ENCODE measurements at regions not wholly inside any gene's neighbourhood (a gene's known extent, or its start where the extent isn't known, plus 50 kb on each side); places are given as distances from the start of the nearest gene placed in this dataset.
"Not testable (repeated sequence)": the region's sequence is repeated elsewhere in the genome, so short reads cannot be mapped to it uniquely, and the experiment has no call there.

DNA sequence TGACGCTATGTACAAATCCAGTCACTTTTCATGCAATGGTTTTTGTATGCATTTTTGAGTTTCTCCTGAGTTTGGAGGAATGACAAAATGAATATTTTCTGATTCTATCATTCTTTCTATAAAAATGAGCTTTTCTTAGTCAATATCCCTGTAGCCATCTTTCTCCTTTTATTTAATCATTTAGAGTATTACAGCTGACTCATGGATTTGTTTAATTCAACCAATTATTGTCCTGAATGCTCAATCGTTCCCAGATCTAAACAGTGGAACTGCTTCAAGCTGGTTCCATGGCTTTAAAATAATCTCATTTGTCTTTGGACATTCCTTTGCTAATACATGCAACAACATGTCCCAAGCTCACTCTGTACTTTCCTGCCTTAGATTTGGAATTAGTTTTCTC, 368.8 kb downstream of the ADCYAP1 start:
- DNase-seq (ENCODE audit: low read depth): no peak

DNA sequence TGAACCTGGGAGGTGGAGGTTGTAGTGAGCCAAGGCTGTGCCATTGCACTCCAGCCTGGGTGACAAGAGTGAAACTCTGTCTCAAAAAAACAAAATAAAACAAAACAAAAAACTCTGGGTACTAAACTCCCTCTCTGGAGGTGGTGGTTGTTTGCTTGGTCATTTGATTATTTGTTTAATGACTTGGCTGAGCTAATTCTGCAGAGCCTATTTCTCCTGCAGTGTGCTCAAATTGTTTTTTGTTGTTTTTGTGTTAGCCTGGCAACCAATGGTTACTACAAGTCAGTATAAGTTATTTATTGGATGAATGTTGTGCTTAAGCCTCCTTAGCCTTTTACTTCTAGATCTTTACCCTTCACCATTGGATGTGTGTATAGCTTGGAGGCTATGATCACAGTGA, 387.5 kb downstream of the ADCYAP1 start:
- DNase-seq (ENCODE audit: low read depth): no peak

DNA sequence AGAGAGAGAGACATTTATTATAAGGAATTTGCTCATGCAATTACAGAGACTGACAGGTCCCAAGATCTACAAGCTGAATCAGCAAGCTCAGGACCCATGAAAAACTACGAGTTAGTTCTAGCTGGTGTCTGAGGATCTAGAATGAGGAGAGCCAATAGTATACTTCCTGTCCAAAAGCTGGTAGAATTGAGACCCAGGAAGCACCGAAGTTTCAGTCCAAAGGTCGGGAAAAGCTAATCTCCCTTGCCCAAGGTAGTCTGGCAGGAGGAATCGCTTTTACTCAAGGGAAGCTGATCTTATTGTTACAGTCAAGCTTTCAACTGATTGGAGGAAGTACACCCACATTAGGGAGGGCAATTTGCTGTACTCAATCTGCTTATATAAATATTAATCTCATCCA, 389.6 kb downstream of the ADCYAP1 start:
- no peak for DNase-seq (ENCODE audit: low read depth)

DNA sequence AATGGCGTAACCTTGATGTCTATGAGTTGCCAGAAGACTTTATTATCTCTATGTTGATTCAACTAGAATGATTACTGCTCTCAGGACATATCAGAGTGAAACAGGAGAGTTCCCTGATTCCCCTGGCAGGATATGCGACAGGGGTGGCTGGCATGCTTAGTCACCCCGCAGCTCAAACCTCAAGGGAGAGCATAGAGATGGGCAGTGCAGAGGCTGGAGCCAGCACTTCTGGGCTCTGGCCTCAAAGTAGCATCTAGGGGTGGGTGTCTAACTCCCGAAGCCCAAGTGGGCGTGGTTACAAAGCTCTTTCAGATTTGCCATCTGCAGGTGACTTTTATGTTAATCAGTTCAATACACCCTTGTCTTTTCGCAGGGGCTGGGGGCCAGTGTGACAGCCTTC, 391.6 kb downstream of the ADCYAP1 start:
- DNase-seq (ENCODE audit: low read depth): no peak

DNA sequence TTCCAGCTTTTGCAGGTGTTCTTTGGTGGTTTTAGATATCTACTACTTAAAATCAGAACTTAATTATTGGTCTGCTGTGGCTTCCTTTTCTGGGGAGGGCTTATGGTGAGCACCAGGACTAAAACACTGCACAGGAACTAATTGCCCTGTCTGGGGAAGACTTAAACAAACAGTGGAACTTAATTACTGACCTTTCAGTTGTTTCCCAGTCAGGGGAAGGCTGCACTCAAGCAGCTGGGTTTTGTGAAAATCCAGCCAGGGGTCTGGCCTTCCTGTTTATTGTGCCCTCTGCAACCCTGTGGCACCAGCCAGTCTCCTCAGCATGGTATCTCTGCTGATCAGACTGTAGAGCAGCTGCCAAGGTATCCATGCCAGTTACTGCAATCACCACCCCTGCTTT, 398.2 kb downstream of the ADCYAP1 start:
- DNase-seq (ENCODE audit: low read depth): no peak

DNA sequence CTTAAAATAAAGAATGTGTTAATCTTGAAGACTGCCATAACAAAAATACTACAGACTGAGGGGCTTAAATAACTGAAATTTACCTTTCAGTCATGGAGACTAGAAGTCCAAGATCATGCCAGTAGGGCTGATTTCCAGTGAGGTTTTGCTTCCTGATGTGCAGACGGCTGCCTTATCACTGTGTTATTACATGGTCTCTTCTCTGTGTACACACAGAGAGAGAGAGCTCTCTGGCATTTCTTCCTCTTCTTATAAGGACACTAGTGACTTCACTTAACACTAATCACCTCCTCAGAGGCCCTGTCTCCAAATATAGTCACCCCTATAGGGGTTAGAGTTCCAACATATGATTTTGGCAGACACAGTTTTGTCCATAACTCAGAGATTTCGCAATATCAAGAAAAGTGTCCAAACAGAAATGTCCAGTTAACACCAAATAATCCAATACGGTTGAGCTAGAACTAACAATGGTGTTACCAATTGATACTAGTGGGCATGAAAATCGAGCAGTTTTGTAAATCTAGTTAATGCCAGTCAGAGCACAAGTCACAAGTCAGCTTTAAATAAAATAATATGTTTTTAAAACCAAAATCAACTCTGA, 399.8 kb downstream of the ADCYAP1 start:
- DNase-seq (ENCODE audit: low read depth): no peak

DNA sequence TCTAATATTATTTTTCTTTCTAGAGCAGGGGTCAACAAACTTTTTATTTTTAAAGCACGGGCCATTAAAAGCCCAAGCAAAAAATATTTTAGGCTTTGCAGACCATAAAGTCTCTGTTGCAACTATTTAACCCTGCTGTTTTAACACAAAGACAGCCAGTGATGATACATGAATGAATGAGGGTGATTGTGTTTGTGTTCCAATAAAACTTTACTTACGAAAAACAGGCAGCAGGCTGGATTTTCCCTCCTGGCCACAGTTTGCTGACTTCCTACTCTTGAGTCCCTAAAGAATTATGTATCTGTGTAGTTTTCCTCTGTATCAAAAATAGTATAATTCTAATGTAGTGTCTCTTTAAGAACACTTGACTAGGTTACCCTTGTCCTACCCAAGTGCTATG, 402.0 kb downstream of the ADCYAP1 start:
- no peak for DNase-seq (ENCODE audit: low read depth)

DNA sequence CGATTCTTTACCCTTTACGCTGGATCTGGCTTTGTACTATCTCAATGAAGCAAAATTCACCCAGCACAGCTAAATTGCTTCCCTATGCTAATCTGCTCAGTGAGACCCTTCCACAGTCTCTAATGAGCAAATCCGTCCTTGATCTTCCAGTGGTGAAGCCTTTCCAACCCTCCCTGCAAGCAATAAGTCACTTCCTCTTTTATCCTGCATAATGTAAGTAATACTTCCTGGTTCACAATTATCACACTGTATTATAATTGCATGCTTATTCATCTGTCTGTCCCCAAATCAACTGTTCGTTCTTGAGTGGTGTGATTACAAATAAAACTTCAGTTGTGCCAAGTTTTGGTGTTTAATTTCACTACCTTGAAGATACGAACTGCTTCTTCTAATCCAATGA, 404.0 kb downstream of the ADCYAP1 start:
- no peak for DNase-seq (ENCODE audit: low read depth)

DNA sequence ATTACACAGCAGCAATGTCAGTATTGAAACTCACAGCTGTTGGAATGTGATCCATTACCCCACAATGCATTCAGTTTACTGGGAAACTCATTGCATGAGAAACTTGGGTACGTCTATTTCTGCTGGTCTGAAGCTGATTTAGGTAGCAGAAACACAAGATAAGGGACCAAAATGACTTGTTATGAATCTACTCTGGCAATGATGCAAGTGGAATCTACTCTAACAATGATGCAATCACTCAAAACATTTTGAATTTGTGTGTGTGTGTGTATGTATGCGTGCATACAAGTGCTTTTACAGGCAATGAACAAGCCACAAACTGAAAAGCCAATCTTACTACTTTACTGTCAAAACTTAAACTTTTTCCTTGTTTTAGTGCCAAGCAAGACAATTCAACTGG, 406.7 kb downstream of the ADCYAP1 start:
- DNase-seq (ENCODE audit: low read depth): no peak

- not testable (repeated sequence) for DNase-seq (ENCODE audit: low read depth)
These were observed 430.7 kb downstream of the ADCYAP1 start for GRCh38 chr18:1335345-1335744.

GRCh38 chr18:1350931-1351450, 446.3 kb downstream of the ADCYAP1 start:
- no peak for DNase-seq (ENCODE audit: low read depth)

DNA sequence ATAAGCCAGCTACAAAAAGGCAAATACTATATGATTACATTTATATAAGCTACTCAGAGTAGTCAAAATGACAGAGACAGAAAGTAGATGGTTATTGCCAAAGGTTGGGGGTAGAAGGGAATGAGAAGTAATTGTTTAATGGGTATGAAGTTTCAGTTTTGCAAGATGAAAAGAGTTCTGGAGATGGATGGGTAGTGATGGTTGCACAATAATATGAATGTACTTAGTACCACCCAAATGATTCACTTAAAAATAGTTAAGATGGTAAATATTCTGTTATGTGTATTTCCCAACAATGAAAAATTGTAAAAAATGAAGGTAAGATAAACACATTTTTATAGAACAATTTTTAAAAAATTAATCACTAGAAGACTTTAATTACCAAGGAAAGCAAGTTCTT, 448.4 kb downstream of the ADCYAP1 start:
- no peak for DNase-seq (ENCODE audit: low read depth)

DNA sequence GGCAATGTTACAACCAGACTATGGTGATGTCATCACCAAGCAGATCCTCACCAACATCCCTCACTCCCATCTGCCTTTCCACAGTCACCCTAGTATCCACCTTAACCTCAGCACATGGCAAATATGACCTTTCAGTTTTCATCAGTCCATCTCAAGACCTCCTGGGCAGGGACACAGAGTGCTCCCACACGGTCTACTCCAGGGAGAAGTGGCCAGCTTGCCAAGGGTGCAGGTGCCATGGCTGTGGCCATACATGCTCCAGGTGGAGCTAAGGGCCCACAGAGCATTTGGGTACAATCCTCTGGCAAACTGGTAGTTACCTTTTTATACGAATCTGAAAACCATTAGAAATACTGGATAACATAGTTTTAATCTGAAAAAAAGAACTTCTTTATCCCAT, 453.1 kb downstream of the ADCYAP1 start:
- no peak for DNase-seq (ENCODE audit: low read depth)

DNA sequence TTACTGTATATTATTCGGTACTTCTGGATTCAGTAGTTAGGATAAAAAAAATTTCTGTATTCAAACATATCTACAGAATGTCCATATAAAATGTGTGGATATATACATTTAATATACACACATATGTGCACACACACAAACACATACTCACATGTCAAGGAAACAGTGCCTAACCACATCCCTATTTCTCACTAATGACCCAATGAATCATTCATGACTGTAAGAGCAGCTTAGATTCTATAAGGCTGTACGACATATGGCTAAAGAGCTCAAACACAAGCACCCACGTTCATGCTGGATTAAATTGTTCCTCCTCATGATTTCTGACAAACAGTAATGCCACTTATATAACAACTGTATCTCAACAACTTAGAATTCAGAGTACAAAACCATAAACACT, 457.3 kb downstream of the ADCYAP1 start:
- no peak for DNase-seq (ENCODE audit: low read depth)

GRCh38 chr18:1370552-1370951, 465.9 kb downstream of the ADCYAP1 start:
- DNase-seq (ENCODE audit: low read depth): no peak

- no peak for DNase-seq (ENCODE audit: low read depth)
These were observed 467.1 kb downstream of the ADCYAP1 start for GRCh38 chr18:1371724-1372123.

DNA sequence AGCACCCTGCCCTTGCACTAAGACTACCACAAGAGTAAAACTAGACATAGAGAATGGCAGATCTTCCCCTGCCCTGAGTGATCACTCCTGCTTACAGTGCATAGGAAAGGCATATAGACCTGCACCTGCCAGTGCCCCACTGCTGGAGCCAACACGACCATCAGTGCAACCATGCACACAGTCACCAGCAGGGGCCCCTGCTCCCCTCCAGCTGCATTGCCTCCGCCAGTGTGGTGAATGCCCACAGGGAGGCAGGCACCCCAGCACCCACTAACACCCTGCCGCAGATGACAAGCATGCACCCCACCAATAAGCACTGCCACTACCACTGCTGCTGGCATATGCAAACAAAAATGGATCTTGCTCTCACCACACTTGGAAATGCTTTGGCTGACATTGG, 478.8 kb downstream of the ADCYAP1 start:
- DNase-seq (ENCODE audit: low read depth): no peak

DNA sequence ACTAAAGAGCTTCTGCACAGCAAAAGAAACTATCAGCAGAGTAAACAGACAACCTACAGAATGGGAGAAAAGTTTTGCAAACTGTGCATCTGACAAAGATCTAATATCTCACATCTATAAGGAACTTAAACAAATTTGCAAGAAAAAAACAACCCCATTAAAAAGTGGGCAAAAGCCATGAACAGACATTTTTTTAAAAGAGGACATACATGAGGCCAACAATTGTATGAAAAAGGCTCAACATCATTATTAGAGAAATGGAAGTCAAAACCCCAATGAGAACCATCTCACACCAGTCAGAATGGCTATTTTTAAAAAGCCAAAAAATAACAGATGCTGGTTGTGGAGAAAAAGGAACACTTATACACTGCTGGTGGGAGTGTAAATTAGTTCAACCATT, 483.8 kb downstream of the ADCYAP1 start:
- DNase-seq (ENCODE audit: low read depth): not testable (repeated sequence)

- DNase-seq (ENCODE audit: low read depth): no peak
These were observed 487.4 kb downstream of the ADCYAP1 start for GRCh38 chr18:1392046-1392445.

DNA sequence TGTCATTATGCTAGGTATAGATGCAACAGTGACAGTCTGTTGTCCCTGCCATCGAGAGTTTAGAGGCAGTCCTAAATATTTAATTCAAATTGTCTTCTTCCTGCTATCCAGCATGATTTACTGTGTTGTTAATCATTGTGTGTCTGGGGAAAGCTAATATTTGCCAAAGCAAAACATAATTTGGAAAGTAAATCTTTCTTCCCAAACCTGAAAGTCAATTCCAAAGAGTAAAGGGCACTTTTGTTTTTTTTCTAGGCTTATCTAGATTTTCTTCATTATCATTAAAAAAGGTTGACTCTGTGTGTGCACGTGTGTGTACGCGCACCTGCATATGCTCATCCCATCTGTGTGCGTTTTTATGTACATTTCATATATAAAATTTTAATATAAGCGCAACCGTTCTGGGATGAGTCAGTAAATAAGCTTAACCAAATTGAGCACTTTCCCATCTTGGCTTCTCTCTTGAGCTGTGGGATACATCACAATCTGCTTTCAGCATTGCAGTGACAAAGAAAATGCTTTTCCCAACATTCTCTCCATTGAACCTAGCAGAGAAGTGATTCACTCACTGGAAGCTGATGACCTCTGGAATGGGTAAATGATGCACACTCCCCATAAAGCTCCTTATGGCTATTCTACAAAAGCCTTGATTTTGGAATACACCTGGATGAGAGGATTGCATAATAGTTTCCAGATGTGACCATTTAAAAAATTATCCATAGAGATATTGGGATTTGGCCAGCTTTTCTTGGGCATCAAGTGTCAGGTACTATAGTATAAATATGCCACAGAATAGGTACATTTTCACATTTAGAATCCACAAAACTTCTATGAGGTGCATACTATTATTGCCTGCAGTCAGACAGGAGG, 488.4 kb downstream of the ADCYAP1 start:
- DNase-seq (ENCODE audit: low read depth): no peak

DNA sequence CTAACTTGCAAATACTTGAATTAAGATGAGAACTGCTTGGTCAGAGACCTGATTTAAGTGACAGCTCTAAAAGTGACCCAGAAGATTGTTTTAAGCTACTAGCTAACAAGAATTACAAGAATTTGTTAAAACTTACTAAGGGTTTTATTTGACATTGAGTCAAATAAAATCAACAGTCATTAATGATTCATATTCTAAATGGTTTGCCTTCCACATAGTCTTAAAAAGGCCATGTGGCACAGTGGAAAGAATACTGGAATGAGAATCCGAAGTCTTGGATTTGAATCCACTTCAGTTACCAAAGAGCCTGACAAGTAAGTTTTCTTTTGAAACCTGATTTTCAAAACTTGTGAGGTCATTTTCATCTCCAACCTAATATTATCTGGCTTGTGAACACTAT, 489.3 kb downstream of the ADCYAP1 start:
- DNase-seq (ENCODE audit: low read depth): no peak

- no peak for DNase-seq (ENCODE audit: low read depth)
These were observed 489.8 kb downstream of the ADCYAP1 start for GRCh38 chr18:1394426-1394825.

- no peak for DNase-seq (ENCODE audit: low read depth)
These were observed 490.3 kb downstream of the ADCYAP1 start for GRCh38 chr18:1394966-1395365.
